ENCODE measurements at regions not wholly inside any gene's neighbourhood (a gene's known extent, or its start where the extent isn't known, plus 50 kb on each side); places are given as distances from the start of the nearest gene placed in this dataset.

GRCh38 chr16:65547772-65548446 lies 426.0 kb upstream of the CDH11 start:
- Histone ChIP-seq H2AFZ (ENCODE audit: low read length) (no peak overlapping the region), H3K4me3 (ENCODE audit: low read length) (no peak overlapping the region), H3K4me1 (ENCODE audit: low read length) (no peaks in the 10 kb centered on the region), H3K4me2 (ENCODE audit: low read depth, low read length, poor library complexity, severe bottlenecking) (no peak overlapping the region), H3K36me3 (ENCODE audit: insufficient read depth, low read length) (no peaks in the 10 kb centered on the region), H3K27me3 (ENCODE audit: low read length) (no peaks in the 10 kb centered on the region), H3K9me2 (replicated peaks; ENCODE audit: insufficient read depth, low read length) (no peaks in the 10 kb centered on the region), H3K27ac (ENCODE audit: low read length) (no peak overlapping the region), H3K9ac (ENCODE audit: low read length) (no peak overlapping the region), H3K79me2 (ENCODE audit: low read length) (no peaks in the 10 kb centered on the region), H4K20me1 (ENCODE audit: insufficient read depth, low read depth, low read length) (no peaks in the 10 kb centered on the region), H3K9me3 (ENCODE audit: low read length) (no peaks in the 10 kb centered on the region)
- DNase-seq = no peak

- no peak for DNase-seq
- H2AFZ ChIP-seq (ENCODE audit: low read length) = no peak overlapping the region
- H3K9me3 ChIP-seq (ENCODE audit: low read length) = no peaks in the 10 kb centered on the region
- no peaks in the 10 kb centered on the region for H3K79me2 ChIP-seq (ENCODE audit: low read length)
- no peaks in the 10 kb centered on the region for H3K4me1 ChIP-seq (ENCODE audit: low read length)
- no peaks in the 10 kb centered on the region for H3K36me3 ChIP-seq (ENCODE audit: insufficient read depth, low read length)
- no peak overlapping the region for H3K9ac ChIP-seq (ENCODE audit: low read length)
- no peak overlapping the region for H3K4me3 ChIP-seq (ENCODE audit: low read length)
- H3K27ac ChIP-seq (ENCODE audit: low read length) = no peak overlapping the region
- H3K9me2 ChIP-seq (replicated peaks; ENCODE audit: insufficient read depth, low read length) = no peaks in the 10 kb centered on the region
- H4K20me1 ChIP-seq (ENCODE audit: insufficient read depth, low read depth, low read length) = no peaks in the 10 kb centered on the region
- H3K27me3 ChIP-seq (ENCODE audit: low read length) = no peaks in the 10 kb centered on the region
- H3K4me2 ChIP-seq (ENCODE audit: low read depth, low read length, poor library complexity, severe bottlenecking) = no peak overlapping the region
Observed at GRCh38 chr16:65546353-65546791, 424.5 kb upstream of the CDH11 start.

GRCh38 chr16:65545413-65545956 lies 423.6 kb upstream of the CDH11 start:
- H4K20me1 ChIP-seq (ENCODE audit: insufficient read depth, low read depth, low read length) = no peaks in the 10 kb centered on the region
- H3K27me3 ChIP-seq (ENCODE audit: low read length) = no peaks in the 10 kb centered on the region
- no peaks in the 10 kb centered on the region for H3K9me2 ChIP-seq (replicated peaks; ENCODE audit: insufficient read depth, low read length)
- no peaks in the 10 kb centered on the region for H3K36me3 ChIP-seq (ENCODE audit: insufficient read depth, low read length)
- no peak for DNase-seq
- no peak overlapping the region for H3K9ac ChIP-seq (ENCODE audit: low read length)
- no peak overlapping the region for H3K4me2 ChIP-seq (ENCODE audit: low read depth, low read length, poor library complexity, severe bottlenecking)
- H3K79me2 ChIP-seq (ENCODE audit: low read length) = no peaks in the 10 kb centered on the region
- no peak overlapping the region for H3K4me3 ChIP-seq (ENCODE audit: low read length)
- H3K27ac ChIP-seq (ENCODE audit: low read length) = no peak overlapping the region
- H3K9me3 ChIP-seq (ENCODE audit: low read length) = no peaks in the 10 kb centered on the region
- H2AFZ ChIP-seq (ENCODE audit: low read length) = no peak overlapping the region
- H3K4me1 ChIP-seq (ENCODE audit: low read length) = no peaks in the 10 kb centered on the region

GRCh38 chr16:65543781-65544740 lies 422.2 kb upstream of the CDH11 start:
- H2AFZ ChIP-seq (ENCODE audit: low read length) = no peak overlapping the region
- H4K20me1 ChIP-seq (ENCODE audit: insufficient read depth, low read depth, low read length) = no peaks in the 10 kb centered on the region
- no peaks in the 10 kb centered on the region for H3K79me2 ChIP-seq (ENCODE audit: low read length)
- no peak overlapping the region for H3K4me3 ChIP-seq (ENCODE audit: low read length)
- no peaks in the 10 kb centered on the region for H3K27me3 ChIP-seq (ENCODE audit: low read length)
- H3K4me2 ChIP-seq (ENCODE audit: low read depth, low read length, poor library complexity, severe bottlenecking) = no peak overlapping the region
- no peak for DNase-seq
- H3K27ac ChIP-seq (ENCODE audit: low read length) = no peak overlapping the region
- no peaks in the 10 kb centered on the region for H3K9me2 ChIP-seq (replicated peaks; ENCODE audit: insufficient read depth, low read length)
- no peaks in the 10 kb centered on the region for H3K9me3 ChIP-seq (ENCODE audit: low read length)
- no peaks in the 10 kb centered on the region for H3K4me1 ChIP-seq (ENCODE audit: low read length)
- no peaks in the 10 kb centered on the region for H3K36me3 ChIP-seq (ENCODE audit: insufficient read depth, low read length)
- no peak overlapping the region for H3K9ac ChIP-seq (ENCODE audit: low read length)

GRCh38 chr16:65541646-65542045 lies 419.8 kb upstream of the CDH11 start:
- Histone ChIP-seq H3K27ac (ENCODE audit: low read length) (no peak overlapping the region), H3K36me3 (ENCODE audit: insufficient read depth, low read length) (no peaks in the 10 kb centered on the region), H2AFZ (ENCODE audit: low read length) (no peak overlapping the region), H3K9me3 (ENCODE audit: low read length) (no peaks in the 10 kb centered on the region), H3K4me3 (ENCODE audit: low read length) (no peak overlapping the region), H3K27me3 (ENCODE audit: low read length) (no peaks in the 10 kb centered on the region), H3K4me1 (ENCODE audit: low read length) (no peaks in the 10 kb centered on the region), H3K79me2 (ENCODE audit: low read length) (no peaks in the 10 kb centered on the region), H3K9me2 (replicated peaks; ENCODE audit: insufficient read depth, low read length) (no peaks in the 10 kb centered on the region), H3K4me2 (ENCODE audit: low read depth, low read length, poor library complexity, severe bottlenecking) (no peak overlapping the region), H3K9ac (ENCODE audit: low read length) (no peak overlapping the region), H4K20me1 (ENCODE audit: insufficient read depth, low read depth, low read length) (no peaks in the 10 kb centered on the region)
- no peak for DNase-seq

GRCh38 chr16:65540901-65541300 lies 419.0 kb upstream of the CDH11 start:
- no peaks in the 10 kb centered on the region for H3K79me2 ChIP-seq (ENCODE audit: low read length)
- no peak overlapping the region for H3K9ac ChIP-seq (ENCODE audit: low read length)
- no peak overlapping the region for H3K4me2 ChIP-seq (ENCODE audit: low read depth, low read length, poor library complexity, severe bottlenecking)
- H3K27ac ChIP-seq (ENCODE audit: low read length) = no peak overlapping the region
- H3K4me1 ChIP-seq (ENCODE audit: low read length) = no peaks in the 10 kb centered on the region
- DNase-seq = no peak
- H2AFZ ChIP-seq (ENCODE audit: low read length) = no peak overlapping the region
- no peaks in the 10 kb centered on the region for H3K36me3 ChIP-seq (ENCODE audit: insufficient read depth, low read length)
- H3K4me3 ChIP-seq (ENCODE audit: low read length) = no peak overlapping the region
- no peaks in the 10 kb centered on the region for H4K20me1 ChIP-seq (ENCODE audit: insufficient read depth, low read depth, low read length)
- H3K9me3 ChIP-seq (ENCODE audit: low read length) = no peaks in the 10 kb centered on the region
- H3K9me2 ChIP-seq (replicated peaks; ENCODE audit: insufficient read depth, low read length) = no peaks in the 10 kb centered on the region
- no peaks in the 10 kb centered on the region for H3K27me3 ChIP-seq (ENCODE audit: low read length)

GRCh38 chr16:65538976-65539375 lies 417.1 kb upstream of the CDH11 start:
- no peak overlapping the region for H2AFZ ChIP-seq (ENCODE audit: low read length)
- no peaks in the 10 kb centered on the region for H3K36me3 ChIP-seq (ENCODE audit: insufficient read depth, low read length)
- no peak overlapping the region for H3K9ac ChIP-seq (ENCODE audit: low read length)
- no peak overlapping the region for H3K4me3 ChIP-seq (ENCODE audit: low read length)
- H3K27ac ChIP-seq (ENCODE audit: low read length) = no peak overlapping the region
- no peaks in the 10 kb centered on the region for H3K9me2 ChIP-seq (replicated peaks; ENCODE audit: insufficient read depth, low read length)
- H3K4me2 ChIP-seq (ENCODE audit: low read depth, low read length, poor library complexity, severe bottlenecking) = no peak overlapping the region
- H3K9me3 ChIP-seq (ENCODE audit: low read length) = no peaks in the 10 kb centered on the region
- H3K79me2 ChIP-seq (ENCODE audit: low read length) = no peaks in the 10 kb centered on the region
- DNase-seq = no peak
- no peaks in the 10 kb centered on the region for H3K27me3 ChIP-seq (ENCODE audit: low read length)
- no peaks in the 10 kb centered on the region for H3K4me1 ChIP-seq (ENCODE audit: low read length)
- H4K20me1 ChIP-seq (ENCODE audit: insufficient read depth, low read depth, low read length) = no peaks in the 10 kb centered on the region

GRCh38 chr16:65537336-65537735 lies 415.5 kb upstream of the CDH11 start:
- no peaks in the 10 kb centered on the region for H3K27me3 ChIP-seq (ENCODE audit: low read length)
- no peaks in the 10 kb centered on the region for H4K20me1 ChIP-seq (ENCODE audit: insufficient read depth, low read depth, low read length)

More at GRCh38 chr16:65537336-65537735, 415.5 kb upstream of the CDH11 start:
- H3K4me3 ChIP-seq (ENCODE audit: low read length) = no peak overlapping the region
- no peaks in the 10 kb centered on the region for H3K36me3 ChIP-seq (ENCODE audit: insufficient read depth, low read length)
- no peaks in the 10 kb centered on the region for H3K4me1 ChIP-seq (ENCODE audit: low read length)
- H3K9me2 ChIP-seq (replicated peaks; ENCODE audit: insufficient read depth, low read length) = no peaks in the 10 kb centered on the region
- DNase-seq = no peak
- no peak overlapping the region for H2AFZ ChIP-seq (ENCODE audit: low read length)
- no peak overlapping the region for H3K4me2 ChIP-seq (ENCODE audit: low read depth, low read length, poor library complexity, severe bottlenecking)
- no peak overlapping the region for H3K9ac ChIP-seq (ENCODE audit: low read length)
- no peaks in the 10 kb centered on the region for H3K79me2 ChIP-seq (ENCODE audit: low read length)
- H3K27ac ChIP-seq (ENCODE audit: low read length) = no peak overlapping the region
- no peaks in the 10 kb centered on the region for H3K9me3 ChIP-seq (ENCODE audit: low read length)

Data from Karpas-422 (cell line).